Neural cell (in vitro differentiated cells): ENCODE measurements at regions not wholly inside any gene's neighbourhood (a gene's known extent, or its start where the extent isn't known, plus 50 kb on each side); places are given as distances from the start of the nearest gene placed in this dataset.

Experiments
- H2AFZ ChIP-seq: fragments of 200-600, 300-800 bp; sonication (generic), shearing (Covaris generic); 2 replicates; pipeline ENCODE4 v1.6.0; 2014; ENCODE audit warnings: low read depth, mild to moderate bottlenecking, antibody characterized with exemption, low read length, moderate library complexity
- H3F3A ChIP-seq: fragments of 200-600 bp; shearing (Covaris generic); 2 replicates; pipeline ENCODE4 v1.6.1; 2016; ENCODE audit warnings: mild to moderate bottlenecking, moderate library complexity, mixed read lengths, antibody characterized with exemption, low read length; ENCODE audit not compliant: insufficient read depth, poor library complexity, severe bottlenecking
- H3K27ac ChIP-seq: fragments of 200-600, 300-800 bp; sonication (generic), shearing (Covaris generic); 2 replicates; pipeline ENCODE4 v1.5.1; 2014; ENCODE audit warnings: mild to moderate bottlenecking, low read length, moderate library complexity
- H3K27me3 ChIP-seq: fragments of 300-800, 200-600 bp; sonication (generic), shearing (Covaris generic); 2 replicates; pipeline ENCODE4 v1.6.0; 2014; ENCODE audit warnings: mild to moderate bottlenecking, low read depth, low read length, moderate library complexity; ENCODE audit not compliant: insufficient read depth
- H3K36me3 ChIP-seq: fragments of 300-800, 200-600 bp; sonication (generic), shearing (Covaris generic); 2 replicates; pipeline ENCODE4 v1.5.1; 2014; ENCODE audit warnings: mild to moderate bottlenecking, antibody characterized with exemption, low read length, moderate library complexity; ENCODE audit not compliant: insufficient read depth
- H3K4me2 ChIP-seq: fragments of 300-800, 200-600 bp; sonication (generic), shearing (Covaris generic); 2 replicates; pipeline ENCODE4 v1.6.0; 2014; ENCODE audit warnings: mild to moderate bottlenecking, low read length
- H3K4me3 ChIP-seq: fragments of 300-800, 200-600 bp; sonication (generic), shearing (Covaris generic); 2 replicates; pipeline ENCODE4 v1.5.1; 2014; ENCODE audit warnings: mild to moderate bottlenecking, low read length, moderate library complexity
- H3K79me2 ChIP-seq: fragments of 200-600 bp; shearing (Covaris generic); replicated peaks from 2 replicates; pipeline ENCODE4 v1.6.0; 2014; ENCODE audit warnings: mild to moderate bottlenecking, low read length, moderate library complexity; ENCODE audit not compliant: insufficient read depth
- H3K9ac ChIP-seq: fragments of 300-800, 200-600 bp; sonication (generic), shearing (Covaris generic); 2 replicates; pipeline ENCODE4 v1.6.1; 2016; ENCODE audit warnings: mild to moderate bottlenecking, low read length, mixed read lengths
- H3K9me2 ChIP-seq: fragments of 200-600 bp; shearing (Covaris generic); 2 replicates; pipeline ENCODE4 v1.6.1; 2016; ENCODE audit warnings: mild to moderate bottlenecking, low read length, mixed read lengths; ENCODE audit not compliant: insufficient read depth
- H3K9me3 ChIP-seq: fragments of 200-600, 300-800 bp; sonication (generic), shearing (Covaris generic); 2 replicates; pipeline ENCODE4 v1.6.1; 2016; ENCODE audit warnings: mild to moderate bottlenecking, mixed run types, low read length, moderate library complexity, mixed read lengths
- H4K20me1 ChIP-seq: fragments of 200-600 bp; shearing (Covaris generic); 2 replicates; pipeline ENCODE4 v1.6.1; 2016; ENCODE audit warnings: mild to moderate bottlenecking, mixed run types; ENCODE audit not compliant: insufficient read depth
- EP300 ChIP-seq: fragments of 450-650 bp; conservative IDR thresholded peaks from 2 replicates; pipeline ENCODE4 v1.6.1; 2014; ENCODE audit warnings: antibody characterized with exemption, mild to moderate bottlenecking, moderate library complexity; ENCODE audit not compliant: poor library complexity, severe bottlenecking
- EZH2 ChIP-seq: fragments of 200-600, 300-800 bp; shearing (Covaris generic), sonication (generic); IDR thresholded peaks from 2 replicates; pipeline ENCODE4 v1.6.1; 2014; ENCODE audit warnings: antibody characterized with exemption, low read length, borderline replicate concordance, mild to moderate bottlenecking; ENCODE audit not compliant: insufficient read depth, poor library complexity, severe bottlenecking
- MXI1 ChIP-seq: fragments of 450-650 bp; conservative IDR thresholded peaks from 2 replicates; pipeline ENCODE4 v1.6.1; 2014; ENCODE audit warnings: antibody characterized with exemption, mild to moderate bottlenecking; ENCODE audit not compliant: poor library complexity, severe bottlenecking
- POLR2AphosphoS5 ChIP-seq: IDR thresholded peaks from 2 replicates; pipeline ENCODE4 v1.6.1; 2012
- RAD21 ChIP-seq: fragments of 450-650 bp; conservative IDR thresholded peaks from 2 replicates; pipeline ENCODE4 v1.6.1; 2014; ENCODE audit warnings: antibody characterized with exemption, mild to moderate bottlenecking, moderate library complexity
- REST ChIP-seq: IDR thresholded peaks from 2 replicates; pipeline ENCODE4 v1.6.1; 2012; ENCODE audit warnings: borderline replicate concordance
- SMC3 ChIP-seq: fragments of 450-650 bp; conservative IDR thresholded peaks from 2 replicates; pipeline ENCODE4 v1.6.1; 2014; ENCODE audit warnings: antibody characterized with exemption, mild to moderate bottlenecking, moderate library complexity; ENCODE audit not compliant: poor library complexity
- TAF1 ChIP-seq: IDR thresholded peaks from 2 replicates; pipeline ENCODE4 v1.6.1; 2012; ENCODE audit warnings: low read depth
- TF ChIP-seq, protein P1 (sequence below): fragments of 450-650 bp; IDR thresholded peaks from 2 replicates; pipeline ENCODE4 v1.5.1; 2014; ENCODE audit warnings: antibody characterized with exemption, mild to moderate bottlenecking, moderate library complexity; ENCODE audit not compliant: poor library complexity, severe bottlenecking

DNA sequence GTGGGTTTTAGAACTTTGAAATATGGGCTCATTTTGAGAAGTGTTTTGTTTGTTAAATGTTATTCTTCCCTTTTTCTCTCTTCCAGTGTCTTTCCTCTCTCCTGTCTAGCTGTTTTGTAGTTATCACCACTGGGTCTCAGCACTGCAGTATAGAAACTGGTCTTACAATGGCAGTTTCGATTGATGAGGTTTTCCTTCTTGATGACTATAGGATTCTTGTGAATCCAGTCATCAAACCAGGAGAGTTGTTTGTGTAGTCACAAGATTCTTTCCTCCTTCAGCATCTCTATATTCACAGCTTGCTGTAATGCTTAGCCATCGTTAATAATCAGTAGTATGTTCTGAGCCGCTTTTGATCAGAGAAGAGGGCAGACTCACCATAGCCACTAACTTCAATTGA, 172.3 kb downstream of the OGFRL1 start:
- Histone ChIP-seq H3K4me2 (no peak overlapping the region), H3K4me3 (no peak overlapping the region), H3F3A (no peaks in the 10 kb centered on the region), H3K9me3 (no peaks in the 10 kb centered on the region), H4K20me1 (no peaks in the 10 kb centered on the region), H3K79me2 (no peaks in the 10 kb centered on the region), H3K36me3 (no peaks in the 10 kb centered on the region), H3K27ac (no peak overlapping the region), H2AFZ (no peak overlapping the region), H3K9ac (no peak overlapping the region), H3K9me2 (no peaks in the 10 kb centered on the region), H3K27me3 (no peaks in the 10 kb centered on the region)
- no peak for TF ChIP-seq EP300
- no peak for TF ChIP-seq EZH2
- no peak for TF ChIP-seq TAF1
- TF ChIP-seq, protein P1, sequence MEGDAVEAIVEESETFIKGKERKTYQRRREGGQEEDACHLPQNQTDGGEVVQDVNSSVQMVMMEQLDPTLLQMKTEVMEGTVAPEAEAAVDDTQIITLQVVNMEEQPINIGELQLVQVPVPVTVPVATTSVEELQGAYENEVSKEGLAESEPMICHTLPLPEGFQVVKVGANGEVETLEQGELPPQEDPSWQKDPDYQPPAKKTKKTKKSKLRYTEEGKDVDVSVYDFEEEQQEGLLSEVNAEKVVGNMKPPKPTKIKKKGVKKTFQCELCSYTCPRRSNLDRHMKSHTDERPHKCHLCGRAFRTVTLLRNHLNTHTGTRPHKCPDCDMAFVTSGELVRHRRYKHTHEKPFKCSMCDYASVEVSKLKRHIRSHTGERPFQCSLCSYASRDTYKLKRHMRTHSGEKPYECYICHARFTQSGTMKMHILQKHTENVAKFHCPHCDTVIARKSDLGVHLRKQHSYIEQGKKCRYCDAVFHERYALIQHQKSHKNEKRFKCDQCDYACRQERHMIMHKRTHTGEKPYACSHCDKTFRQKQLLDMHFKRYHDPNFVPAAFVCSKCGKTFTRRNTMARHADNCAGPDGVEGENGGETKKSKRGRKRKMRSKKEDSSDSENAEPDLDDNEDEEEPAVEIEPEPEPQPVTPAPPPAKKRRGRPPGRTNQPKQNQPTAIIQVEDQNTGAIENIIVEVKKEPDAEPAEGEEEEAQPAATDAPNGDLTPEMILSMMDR: no peak
- TF ChIP-seq POLR2AphosphoS5: no peak
- TF ChIP-seq REST: no peak
- no peak for TF ChIP-seq RAD21
- no peak for TF ChIP-seq SMC3
- TF ChIP-seq MXI1: no peak

DNA sequence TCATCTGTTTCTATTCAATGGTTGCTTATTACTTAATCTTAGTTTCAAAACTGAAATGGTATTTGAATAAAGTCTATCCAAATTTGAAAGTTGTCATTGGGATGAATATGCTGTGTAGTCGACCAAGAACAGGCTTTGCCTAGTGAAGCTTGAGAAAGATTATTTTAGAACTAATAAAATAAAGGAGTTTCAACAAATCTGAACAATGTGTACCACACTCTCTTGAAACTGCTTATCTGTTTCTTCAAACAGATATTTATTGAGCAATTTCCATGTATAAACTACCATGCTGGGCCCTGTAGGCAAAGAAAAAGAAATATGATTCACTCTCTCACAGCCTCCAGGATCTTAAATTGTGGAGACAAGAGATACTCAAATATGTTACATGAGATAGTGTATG, 174.4 kb downstream of the OGFRL1 start:
- Histone ChIP-seq H3K9ac (no peak overlapping the region), H3K9me2 (no peaks in the 10 kb centered on the region), H3K9me3 (no peaks in the 10 kb centered on the region), H4K20me1 (no peaks in the 10 kb centered on the region), H3K36me3 (no peaks in the 10 kb centered on the region), H3K27me3 (no peaks in the 10 kb centered on the region), H2AFZ (no peak overlapping the region), H3F3A (no peaks in the 10 kb centered on the region), H3K27ac (no peak overlapping the region), H3K4me2 (no peak overlapping the region), H3K79me2 (no peaks in the 10 kb centered on the region), H3K4me3 (no peak overlapping the region)
- no peak for TF ChIP-seq RAD21
- TF ChIP-seq TAF1: no peak
- TF ChIP-seq, protein P1: no peak
- no peak for TF ChIP-seq EZH2
- TF ChIP-seq MXI1: no peak
- no peak for TF ChIP-seq POLR2AphosphoS5
- TF ChIP-seq EP300: no peak
- TF ChIP-seq SMC3: no peak
- TF ChIP-seq REST: no peak
